Mucosa of descending colon (tissue), 3 donors: ENCODE measurements at regions not wholly inside any gene's neighbourhood (a gene's known extent, or its start where the extent isn't known, plus 50 kb on each side); places are given as distances from the start of the nearest gene placed in this dataset.
A peak's percentile ranks its signal among the peaks of the same experiment; 100 is the strongest.
"Not testable (repeated sequence)": the region's sequence is repeated elsewhere in the genome, so short reads cannot be mapped to it uniquely, and the experiment has no call there.

Experiments
- ATAC-seq: fragments of 200-7000 bp; cut with Tn5 transposase; one replicate; pipeline ENCODE4 v1.9.1; 2020; ENCODE audit warnings: mild to moderate bottlenecking, moderate library complexity
- DNase-seq, 3 donors: peaks; one replicate each; pipeline ENCODE4 v3.0.0-alpha.2; 2020
- H3K36me3 ChIP-seq: fragments of 200-600 bp; one replicate; pipeline ENCODE4 v1.8.0; 2021; ENCODE audit warnings: low read depth, mild to moderate bottlenecking
- H3K4me1 ChIP-seq: fragments of 200-600 bp; one replicate; pipeline ENCODE4 v1.8.0; 2021; ENCODE audit warnings: low read depth, mild to moderate bottlenecking
- H3K4me3 ChIP-seq: fragments of 200-600 bp; one replicate; pipeline ENCODE4 v1.8.0; 2021; ENCODE audit warnings: mild to moderate bottlenecking
- H3K9me3 ChIP-seq: fragments of 200-600 bp; one replicate; pipeline ENCODE4 v1.8.0; 2021; ENCODE audit warnings: mild to moderate bottlenecking
- CTCF ChIP-seq: fragments of 200-600 bp; IDR thresholded peaks from one replicate; pipeline ENCODE4 v1.8.0; 2022; ENCODE audit warnings: antibody characterized with exemption, mild to moderate bottlenecking
- intact Hi-C, 2 donors: fragments of 100-400 bp; cut with DNase I in 1 of 2; cut with micrococcal nuclease in 1 of 2; formaldehyde crosslinking; loops; one replicate each; pipeline versions ENCODE4 v1.11.0 to v1.11.1; 2022; cut with DNase I, micrococcal nuclease
- donor health status: DM: no; HTN: no; CAD: no; lungs with moderate emphysema.
- donor health status: DM: no; HTN: no; CAD: no.
- donor health status: DM: no; HTN: yes; CAD: no.

DNA sequence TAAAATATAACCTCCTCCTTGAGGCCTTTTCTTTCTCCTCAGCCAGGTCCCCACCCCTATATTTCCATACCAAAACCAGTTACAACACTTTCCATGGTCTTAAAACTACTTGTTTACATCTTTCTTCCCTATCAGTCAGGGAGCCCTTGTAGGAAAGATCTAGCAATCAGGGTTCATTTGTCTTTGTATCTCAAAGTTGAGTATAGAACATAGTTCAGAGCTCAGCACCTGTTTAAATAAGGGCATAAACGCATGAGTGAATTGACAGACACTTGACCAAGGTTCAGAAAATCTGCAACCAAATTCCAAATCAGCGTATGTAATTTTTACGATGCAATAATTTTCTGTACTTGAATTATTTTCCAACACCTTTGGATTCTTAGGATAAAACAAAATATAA is 352.2 kb upstream of the MAGEB16 start:
- peaks cover 2% of the 10 kb centered on the region for H3K4me1 ChIP-seq
- H3K9me3 ChIP-seq, result no peaks in the 10 kb centered on the region
- intact Hi-C loops, result no loop called here
- no peak overlapping the region for H3K4me3 ChIP-seq
- peak; percentile 35 for ATAC-seq
- TF ChIP-seq CTCF, result no peak
- DNase-seq, result no peak
- no peaks in the 10 kb centered on the region for H3K36me3 ChIP-seq

GRCh38 chrX:35456891-35457290 is 341.3 kb upstream of the MAGEB16 start:
- no peak for DNase-seq
- no peaks in the 10 kb centered on the region for H3K9me3 ChIP-seq
- TF ChIP-seq CTCF, result no peak
- no peak for ATAC-seq
- H3K4me1 ChIP-seq, result no peaks in the 10 kb centered on the region
- intact Hi-C loops, result no loop called here
- H3K36me3 ChIP-seq, result no peaks in the 10 kb centered on the region
- H3K4me3 ChIP-seq, result no peak overlapping the region

DNA sequence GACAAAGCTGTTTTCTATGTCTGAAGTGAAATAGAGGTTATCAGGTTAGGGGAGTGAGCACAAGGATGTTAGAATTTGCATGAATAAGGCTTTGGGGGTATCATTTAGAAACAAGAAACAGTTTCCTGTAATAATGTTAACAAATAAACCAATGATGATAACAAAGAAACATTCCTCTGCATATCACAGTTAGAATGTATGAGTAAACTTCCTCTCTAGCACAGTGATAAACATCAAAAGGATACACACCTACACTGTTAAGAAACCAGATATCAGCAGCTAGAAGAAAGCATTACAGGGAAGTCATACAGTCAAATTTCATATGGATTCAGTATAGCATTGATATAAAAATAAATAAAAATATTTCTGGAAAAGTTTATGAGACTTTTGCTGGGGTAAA is 340.0 kb upstream of the MAGEB16 start:
- TF ChIP-seq CTCF, result no peak
- intact Hi-C loops, result no loop called here
- ATAC-seq, result peak; percentile 25

GRCh38 chrX:35461164-35461563 is 337.0 kb upstream of the MAGEB16 start:
- no peaks in the 10 kb centered on the region for H3K4me1 ChIP-seq
- H3K4me3 ChIP-seq, result no peak overlapping the region
- DNase-seq, result no peak
- H3K9me3 ChIP-seq, result no peaks in the 10 kb centered on the region
- no peak for TF ChIP-seq CTCF
- intact Hi-C loops, result no loop called here
- no peaks in the 10 kb centered on the region for H3K36me3 ChIP-seq
- no peak for ATAC-seq

More for the DNA sequence above, 340.0 kb upstream of the MAGEB16 start:
- no peak for DNase-seq
- H3K4me1 ChIP-seq, result no peaks in the 10 kb centered on the region
- H3K36me3 ChIP-seq, result no peaks in the 10 kb centered on the region
- no peak overlapping the region for H3K4me3 ChIP-seq
- no peaks in the 10 kb centered on the region for H3K9me3 ChIP-seq

GRCh38 chrX:35496671-35497070 is 301.5 kb upstream of the MAGEB16 start:
- H3K9me3 ChIP-seq, intact Hi-C loops, H3K4me1 ChIP-seq, H3K4me3 ChIP-seq, H3K36me3 ChIP-seq, DNase-seq, ATAC-seq: not testable (repeated sequence)

DNA sequence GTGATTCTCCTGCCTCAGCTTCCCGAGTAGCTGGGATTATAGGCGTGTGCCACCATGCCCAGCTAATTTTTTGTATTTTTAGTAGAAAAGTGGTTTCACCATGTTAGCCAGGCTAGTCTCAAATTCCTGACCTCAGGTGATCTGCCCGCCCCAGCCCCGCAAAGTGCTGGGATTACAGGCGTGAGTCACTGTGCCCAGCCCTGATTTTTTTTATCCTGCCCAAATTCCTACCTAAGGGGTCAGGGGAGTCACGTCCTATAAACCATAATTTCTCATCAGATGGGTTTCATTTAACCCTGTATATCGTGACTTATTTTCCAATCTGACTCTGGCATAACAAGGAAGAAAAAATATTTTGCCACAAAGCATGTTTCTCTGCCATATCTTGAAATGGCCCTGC is 300.7 kb upstream of the MAGEB16 start:
- ATAC-seq, result not testable (repeated sequence)

More for the DNA sequence above, 300.7 kb upstream of the MAGEB16 start:
- H3K36me3 ChIP-seq, H3K4me3 ChIP-seq, intact Hi-C loops, H3K9me3 ChIP-seq, H3K4me1 ChIP-seq, DNase-seq: not testable (repeated sequence)
